Uterus (tissue), 3 donors: ENCODE measurements at regions not wholly inside any gene's neighbourhood (a gene's known extent, or its start where the extent isn't known, plus 50 kb on each side); places are given as distances from the start of the nearest gene placed in this dataset.

ENCODE experiments used
- DNase-seq, 2 donors: peaks; one replicate each; pipeline ENCODE4 v3.0.0-alpha.2; 2019 to 2020
- H3K27ac ChIP-seq, 2 donors: fragments of 200-600 bp; sonication (generic); 1 replicate in 1 of 2; 2 replicates in 1 of 2; pipeline ENCODE4 v1.5.1; 2016 to 2018
- H3K27me3 ChIP-seq, 2 donors: fragments of 200-600 bp; sonication (generic); one replicate each; pipeline ENCODE4 v1.5.1; 2018 to 2019; ENCODE audit warnings: control low read depth in 1 of 2
- H3K36me3 ChIP-seq, 2 donors: fragments of 200-600 bp; sonication (generic); one replicate each; pipeline ENCODE4 v1.5.1; 2019; ENCODE audit warnings: control low read depth in 1 of 2
- H3K4me1 ChIP-seq, 2 donors: fragments of 200-600 bp; sonication (generic); one replicate each; pipeline ENCODE4 v1.5.1; 2018 to 2019; ENCODE audit warnings: control low read depth in 1 of 2
- H3K4me3 ChIP-seq, 2 donors: fragments of 200-600 bp; sonication (generic); 1 replicate in 1 of 2; 2 replicates in 1 of 2; pipeline ENCODE4 v1.5.1; 2018 to 2019; ENCODE audit warnings: mild to moderate bottlenecking in 1 of 2
- H3K9me3 ChIP-seq, 2 donors: fragments of 200-600 bp; sonication (generic); one replicate each; pipeline ENCODE4 v1.5.1; 2019; ENCODE audit warnings: control low read depth in 1 of 2
- POLR2A ChIP-seq, 2 donors: fragments of 450-650 bp; IDR thresholded peaks; one replicate each; pipeline ENCODE4 v1.6.1; 2016; ENCODE audit warnings: antibody characterized with exemption in 2 of 2, mild to moderate bottlenecking in 1 of 2, moderate library complexity in 1 of 2
- intact Hi-C: fragments of 100-400 bp; cut with DNase I; formaldehyde crosslinking; loops from one replicate; pipeline ENCODE4 v1.15.1; 2023; ENCODE audit warnings: low total_unique reads
- TF ChIP-seq, protein P1 (sequence below), 4 experiments: fragments of 200-600 bp in 2 of 4; fragments of 450-650 bp in 2 of 4; sonication (generic) in 2 of 4; IDR thresholded peaks; one replicate each; pipeline ENCODE4 v1.5.1; 2016 to 2019; ENCODE audit warnings: antibody characterized with exemption in 4 of 4, mild to moderate bottlenecking in 2 of 4, moderate library complexity in 1 of 4
- donor health status: DM: yes; HTN: yes; CAD: no.

DNA sequence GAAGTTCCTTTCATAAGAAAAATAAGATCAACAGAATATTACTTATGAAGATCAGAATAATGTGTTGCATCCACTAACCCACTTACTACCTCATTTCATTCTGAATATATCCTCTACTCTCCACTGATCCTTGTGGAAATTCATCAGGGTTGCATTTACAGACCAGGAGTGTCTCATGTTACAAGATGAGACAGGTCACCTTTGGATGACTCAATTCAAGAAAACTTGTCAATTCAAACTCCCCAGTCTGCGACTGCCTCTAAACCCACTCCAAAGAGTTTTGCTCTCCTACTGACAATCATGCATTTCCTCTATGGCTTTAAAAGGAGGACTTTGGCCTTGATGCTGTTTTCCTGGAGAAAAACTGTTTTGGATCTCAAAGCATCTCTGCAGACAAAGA lies 68.4 kb downstream of the ID4 start:
- TF ChIP-seq, protein P1, sequence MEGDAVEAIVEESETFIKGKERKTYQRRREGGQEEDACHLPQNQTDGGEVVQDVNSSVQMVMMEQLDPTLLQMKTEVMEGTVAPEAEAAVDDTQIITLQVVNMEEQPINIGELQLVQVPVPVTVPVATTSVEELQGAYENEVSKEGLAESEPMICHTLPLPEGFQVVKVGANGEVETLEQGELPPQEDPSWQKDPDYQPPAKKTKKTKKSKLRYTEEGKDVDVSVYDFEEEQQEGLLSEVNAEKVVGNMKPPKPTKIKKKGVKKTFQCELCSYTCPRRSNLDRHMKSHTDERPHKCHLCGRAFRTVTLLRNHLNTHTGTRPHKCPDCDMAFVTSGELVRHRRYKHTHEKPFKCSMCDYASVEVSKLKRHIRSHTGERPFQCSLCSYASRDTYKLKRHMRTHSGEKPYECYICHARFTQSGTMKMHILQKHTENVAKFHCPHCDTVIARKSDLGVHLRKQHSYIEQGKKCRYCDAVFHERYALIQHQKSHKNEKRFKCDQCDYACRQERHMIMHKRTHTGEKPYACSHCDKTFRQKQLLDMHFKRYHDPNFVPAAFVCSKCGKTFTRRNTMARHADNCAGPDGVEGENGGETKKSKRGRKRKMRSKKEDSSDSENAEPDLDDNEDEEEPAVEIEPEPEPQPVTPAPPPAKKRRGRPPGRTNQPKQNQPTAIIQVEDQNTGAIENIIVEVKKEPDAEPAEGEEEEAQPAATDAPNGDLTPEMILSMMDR (IDR thresholded peaks at IDR 0.05) = no peak
- no peak for TF ChIP-seq POLR2A (IDR thresholded peaks at IDR 0.05)
- H3K4me3 ChIP-seq = no peak overlapping the region
- intact Hi-C loops = no loop called here
- no peaks in the 10 kb centered on the region for H3K9me3 ChIP-seq
- H3K27ac ChIP-seq = peak overlapping the region in 1 of 2 donors; percentile 53
- no peaks in the 10 kb centered on the region for H3K27me3 ChIP-seq
- H3K4me1 ChIP-seq = no peaks in the 10 kb centered on the region
- no peaks in the 10 kb centered on the region for H3K36me3 ChIP-seq
- no peak for DNase-seq

DNA sequence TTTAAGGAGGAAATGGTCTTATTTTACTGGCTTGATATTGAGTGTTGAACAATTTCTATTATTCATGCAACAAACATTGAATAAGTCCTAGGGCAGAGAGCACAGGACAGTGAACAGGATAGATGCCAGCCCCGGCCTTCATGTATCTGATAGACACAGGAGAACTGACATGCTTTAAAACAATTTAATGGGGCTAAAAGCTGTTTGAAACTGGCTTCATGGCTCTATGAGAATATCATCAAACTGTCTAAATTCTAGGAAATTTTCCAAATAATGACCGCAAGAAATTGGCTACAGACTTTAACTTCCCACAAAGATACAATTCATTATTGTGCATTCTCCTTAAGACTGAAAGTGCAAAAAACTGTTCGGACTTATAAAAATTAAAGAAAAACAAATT lies 69.0 kb downstream of the ID4 start:
- Histone ChIP-seq H3K36me3 (no peaks in the 10 kb centered on the region), H3K4me1 (no peaks in the 10 kb centered on the region), H3K27ac (peak overlapping the region in 1 of 2 donors; percentile 49), H3K4me3 (no peak overlapping the region), H3K9me3 (no peaks in the 10 kb centered on the region), H3K27me3 (no peaks in the 10 kb centered on the region)
- DNase-seq = no peak
- intact Hi-C loops = no loop called here
- TF ChIP-seq POLR2A (IDR thresholded peaks at IDR 0.05) = no peak
- TF ChIP-seq, protein P1 (IDR thresholded peaks at IDR 0.05) = no peak

DNA sequence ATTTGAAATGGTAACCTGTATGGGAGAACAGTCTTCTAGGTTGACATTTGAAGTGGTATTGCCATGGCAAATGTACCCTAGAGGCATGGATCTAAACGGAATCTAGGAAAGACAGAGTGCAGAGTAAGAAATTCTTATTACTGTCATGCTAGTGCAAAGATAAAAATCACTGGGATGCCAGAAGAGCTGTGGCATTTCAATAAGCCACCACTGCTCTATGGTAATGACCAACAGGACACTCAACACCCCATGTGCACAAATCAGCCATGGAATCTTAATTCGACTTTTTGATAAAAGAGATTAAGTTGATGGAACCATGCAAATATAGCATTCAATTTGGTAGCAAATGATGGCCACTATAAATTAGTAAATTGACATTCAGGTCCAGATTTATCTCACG lies 74.1 kb downstream of the ID4 start:
- Histone ChIP-seq H3K27me3 (no peaks in the 10 kb centered on the region), H3K27ac (no peak overlapping the region), H3K9me3 (no peaks in the 10 kb centered on the region), H3K36me3 (no peaks in the 10 kb centered on the region), H3K4me3 (no peak overlapping the region), H3K4me1 (no peaks in the 10 kb centered on the region)
- DNase-seq = no peak
- intact Hi-C loops = no loop called here
- TF ChIP-seq, protein P1 (IDR thresholded peaks at IDR 0.05) = no peak
- TF ChIP-seq POLR2A (IDR thresholded peaks at IDR 0.05) = no peak

DNA sequence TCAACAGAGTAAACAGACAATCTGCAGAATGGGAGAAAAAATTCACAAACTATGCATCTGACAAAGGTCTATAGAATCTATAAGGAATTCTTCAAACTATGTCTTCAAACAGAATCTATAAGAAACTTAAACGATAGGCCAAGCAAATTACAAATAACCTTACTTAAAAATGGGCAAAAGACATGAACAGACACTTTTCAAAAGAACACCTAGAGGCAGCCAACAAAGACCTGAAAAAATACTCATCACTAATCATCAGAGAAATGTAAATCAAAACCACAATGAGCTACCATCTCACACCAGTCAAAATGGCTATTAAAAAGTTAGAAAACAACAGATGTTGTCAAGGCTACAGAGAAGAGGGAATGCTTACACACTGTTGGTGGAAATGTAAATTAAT lies 81.3 kb downstream of the ID4 start:
- Histone ChIP-seq H3K4me3 (no peak overlapping the region), H3K4me1 (no peaks in the 10 kb centered on the region), H3K27ac (no peak overlapping the region), H3K27me3 (no peaks in the 10 kb centered on the region), H3K36me3 (no peaks in the 10 kb centered on the region), H3K9me3 (no peaks in the 10 kb centered on the region)
- DNase-seq = no peak
- TF ChIP-seq, protein P1 (IDR thresholded peaks at IDR 0.05) = no peak
- no peak for TF ChIP-seq POLR2A (IDR thresholded peaks at IDR 0.05)
- intact Hi-C loops = no loop called here

DNA sequence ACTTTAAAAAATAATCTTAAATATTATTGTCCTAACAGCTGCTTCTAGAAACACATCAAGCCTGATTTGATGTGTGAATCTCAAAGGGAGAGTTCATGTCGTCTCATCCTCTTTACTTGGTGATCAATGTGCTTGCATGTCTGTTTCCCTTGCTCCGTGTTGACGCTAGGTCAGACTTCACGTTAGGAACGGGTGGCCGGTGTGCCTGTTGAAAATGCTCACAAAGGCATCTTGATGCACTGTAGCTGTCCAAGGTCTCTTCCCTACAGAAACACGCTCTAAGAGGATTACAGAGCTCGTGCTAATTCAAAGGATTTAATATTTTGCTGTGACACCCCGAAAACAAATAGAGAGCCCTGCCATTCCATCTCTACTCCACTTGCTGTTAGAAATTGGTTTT lies 84.6 kb downstream of the ID4 start:
- intact Hi-C loops = no loop called here

More for the DNA sequence above, 84.6 kb downstream of the ID4 start:
- H3K9me3 ChIP-seq = no peaks in the 10 kb centered on the region
- H3K4me3 ChIP-seq = no peak overlapping the region
- H3K27ac ChIP-seq = no peak overlapping the region
- no peak for DNase-seq
- no peaks in the 10 kb centered on the region for H3K27me3 ChIP-seq
- H3K36me3 ChIP-seq = no peaks in the 10 kb centered on the region
- no peaks in the 10 kb centered on the region for H3K4me1 ChIP-seq
- TF ChIP-seq POLR2A (IDR thresholded peaks at IDR 0.05) = no peak
- TF ChIP-seq, protein P1 (IDR thresholded peaks at IDR 0.05) = no peak
